Central memory CD8-positive, alpha-beta T cell (primary cell): ENCODE measurements at regions not wholly inside any gene's neighbourhood (a gene's known extent, or its start where the extent isn't known, plus 50 kb on each side); places are given as distances from the start of the nearest gene placed in this dataset.
"Not testable (repeated sequence)": the region's sequence is repeated elsewhere in the genome, so short reads cannot be mapped to it uniquely, and the experiment has no call there.

Experiments used
- ATAC-seq: fragments of 150-1000 bp; cut with Tn5 transposase; replicated peaks from 2 replicates; pipeline ENCODE4 v1.10.0; 2022; ENCODE audit warnings: mild to moderate bottlenecking, moderate FRiP score, moderate number of reproducible peaks; ENCODE audit not compliant: poor library complexity, severe bottlenecking; ENCODE audit errors: extremely low read depth
- DNase-seq, 2 donors: peaks; one replicate each; pipeline ENCODE4 v3.0.0; 2021; ENCODE audit warnings: low spot score in 2 of 2
- H3K27ac Mint-ChIP-seq: one replicate; pipeline ENCODE4 v1.8.0; 2022; ENCODE audit warnings: low read depth, mild to moderate bottlenecking, moderate library complexity, mixed read lengths
- H3K27me3 Mint-ChIP-seq: one replicate; pipeline ENCODE4 v1.8.0; 2022; ENCODE audit warnings: mixed read lengths
- H3K36me3 Mint-ChIP-seq: one replicate; pipeline ENCODE4 v1.8.0; 2022; ENCODE audit warnings: mild to moderate bottlenecking, moderate library complexity, mixed read lengths; ENCODE audit not compliant: insufficient read depth
- H3K4me1 Mint-ChIP-seq: one replicate; pipeline ENCODE4 v1.8.0; 2022; ENCODE audit warnings: mixed read lengths
- H3K4me3 Mint-ChIP-seq: one replicate; pipeline ENCODE4 v1.8.0; 2022; ENCODE audit warnings: mild to moderate bottlenecking, moderate library complexity, mixed read lengths
- H3K9me3 Mint-ChIP-seq: one replicate; pipeline ENCODE4 v1.8.0; 2022; ENCODE audit warnings: mixed read lengths

DNA sequence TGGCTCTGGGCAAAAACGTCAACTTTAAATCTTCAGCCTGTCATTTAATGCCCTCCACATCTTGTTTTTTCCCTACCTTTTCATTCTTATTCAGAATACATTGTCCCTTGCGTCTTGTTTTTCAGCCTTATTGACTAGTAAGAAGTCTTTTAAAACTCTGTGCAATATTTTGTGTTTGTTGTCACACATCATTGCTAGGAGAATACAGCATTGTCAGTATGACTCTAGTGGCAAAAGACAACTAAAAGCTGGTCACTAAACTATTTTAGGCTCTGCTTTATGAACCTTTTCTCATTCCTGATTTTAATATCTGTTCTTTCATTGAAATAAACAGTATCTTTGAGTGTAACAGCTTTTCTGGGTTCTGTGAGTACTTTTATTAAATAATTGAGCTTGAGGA, 447.8 kb upstream of the CCDC179 start:
- Mint-ChIP-seq H3K36me3 (no peaks in the 10 kb centered on the region), H3K4me1 (no peaks in the 10 kb centered on the region), H3K9me3 (peaks cover 31% of the 10 kb centered on the region), H3K4me3 (no peak overlapping the region), H3K27me3 (no peaks in the 10 kb centered on the region), H3K27ac (no peak overlapping the region)
- ATAC-seq (no peak), DNase-seq (no peak)

DNA sequence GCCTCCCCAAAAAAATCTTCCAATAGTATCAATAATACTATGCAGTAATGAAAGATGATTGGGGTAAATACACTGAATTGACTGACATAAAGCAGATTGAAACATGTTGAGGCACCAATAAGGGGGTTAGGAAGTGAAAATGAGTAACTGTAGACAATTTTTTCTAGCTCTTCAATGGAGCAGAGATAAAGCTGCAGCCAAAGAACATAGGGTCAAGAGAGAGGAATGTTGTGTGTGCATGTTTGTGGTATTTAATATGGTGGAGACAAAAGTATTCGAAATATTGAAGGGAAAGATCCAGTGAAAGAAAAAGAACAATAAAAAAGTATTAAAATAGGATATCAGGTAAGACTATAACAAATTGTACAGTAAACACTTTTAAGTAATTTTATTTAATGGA, 450.0 kb upstream of the CCDC179 start:
- H3K4me3 Mint-ChIP-seq, result no peak overlapping the region
- no peaks in the 10 kb centered on the region for H3K36me3 Mint-ChIP-seq
- DNase-seq (no peak), ATAC-seq (no peak)
- no peak overlapping the region for H3K27ac Mint-ChIP-seq
- H3K4me1 Mint-ChIP-seq, result no peaks in the 10 kb centered on the region
- H3K27me3 Mint-ChIP-seq, result no peaks in the 10 kb centered on the region
- peaks cover 26% of the 10 kb centered on the region for H3K9me3 Mint-ChIP-seq

DNA sequence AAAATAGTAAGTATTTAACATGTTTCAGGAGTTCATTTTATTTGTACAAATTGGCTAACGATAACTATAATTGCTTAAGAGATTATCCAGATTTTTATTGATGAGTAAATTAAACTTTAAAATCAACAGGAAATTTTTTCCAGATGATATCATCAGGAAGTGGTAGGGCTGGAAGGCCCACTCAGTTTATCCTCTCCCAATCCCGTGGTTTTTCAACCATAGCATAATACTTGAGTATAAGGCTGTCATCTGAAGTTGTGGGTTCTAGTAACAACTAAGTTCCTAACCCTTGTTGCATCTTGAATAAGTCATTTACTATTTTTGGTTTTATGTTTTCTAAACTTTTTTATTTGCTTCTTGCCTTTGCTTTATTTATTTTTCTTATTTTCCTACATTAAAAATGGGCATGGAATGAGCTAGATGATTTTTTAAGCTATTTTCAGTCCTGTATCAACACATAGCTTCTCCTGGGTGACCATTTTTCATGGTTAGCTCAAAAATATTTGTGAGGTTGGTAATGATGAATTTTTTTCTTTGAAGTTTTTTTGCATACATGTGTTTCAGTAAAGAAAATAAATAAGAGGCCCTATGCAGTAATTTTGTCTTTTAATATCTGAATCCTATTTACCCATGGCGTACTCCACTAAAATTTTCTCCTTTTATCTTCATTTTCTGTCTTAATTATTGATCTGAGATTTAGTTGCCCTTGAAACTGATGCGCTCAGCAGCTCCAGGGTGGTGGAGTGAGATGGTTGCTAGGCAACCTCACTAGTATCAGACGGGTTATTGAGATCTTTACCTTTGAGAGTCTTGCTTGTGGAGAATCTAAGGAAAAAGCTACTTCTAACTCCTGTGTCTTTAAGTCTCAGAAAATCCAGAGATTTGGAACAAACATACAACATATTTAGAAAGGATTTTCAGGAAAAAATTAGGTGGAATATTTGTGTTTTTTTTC, 452.0 kb upstream of the CCDC179 start:
- DNase-seq (no peak), ATAC-seq (no peak)
- Mint-ChIP-seq H3K27ac (no peak overlapping the region), H3K4me3 (no peak overlapping the region), H3K4me1 (no peaks in the 10 kb centered on the region), H3K36me3 (no peaks in the 10 kb centered on the region), H3K9me3 (peaks cover 26% of the 10 kb centered on the region), H3K27me3 (no peaks in the 10 kb centered on the region)

DNA sequence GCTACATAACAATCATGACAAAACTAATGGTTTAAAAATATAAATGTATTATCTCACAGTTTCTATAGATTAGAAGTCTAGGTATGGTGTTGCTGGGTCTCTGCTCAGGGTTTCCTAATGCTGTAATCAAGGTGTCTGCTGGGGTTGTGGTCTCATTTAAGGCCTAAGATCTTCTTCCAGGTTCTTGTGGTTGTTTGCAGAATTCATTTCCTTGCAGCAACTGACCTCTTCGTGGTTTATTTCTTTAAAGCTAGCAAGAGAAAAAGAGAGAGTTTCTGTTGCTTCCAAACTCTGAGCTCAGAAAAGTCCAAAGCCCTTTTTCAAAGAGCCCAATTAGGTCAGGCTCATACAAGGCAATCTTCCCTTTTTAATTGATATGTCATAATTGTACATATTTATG, 452.7 kb upstream of the CCDC179 start:
- Mint-ChIP-seq H3K4me1 (no peaks in the 10 kb centered on the region), H3K27ac (no peak overlapping the region), H3K4me3 (no peak overlapping the region), H3K27me3 (no peaks in the 10 kb centered on the region), H3K9me3 (peaks cover 26% of the 10 kb centered on the region), H3K36me3 (no peaks in the 10 kb centered on the region)
- ATAC-seq, result no peak
- no peak for DNase-seq

DNA sequence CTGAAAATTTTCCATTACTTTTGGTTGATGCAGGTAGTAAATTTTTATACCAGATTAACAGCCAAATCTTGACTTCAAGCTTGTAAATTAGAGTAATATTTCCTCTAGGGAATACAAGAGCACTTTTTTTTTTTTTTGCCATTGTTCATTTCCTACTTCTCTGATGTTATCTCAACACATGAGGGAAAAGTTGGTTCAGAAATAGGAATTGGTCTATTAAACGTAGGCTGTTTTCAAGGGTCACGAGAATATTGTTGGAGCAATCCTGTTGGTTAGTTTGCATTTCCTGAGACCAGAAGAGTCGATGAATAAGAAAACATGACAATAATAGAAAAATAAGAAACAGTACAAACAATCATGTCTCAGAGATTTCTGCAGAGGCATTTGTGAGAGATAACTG, 453.9 kb upstream of the CCDC179 start:
- Mint-ChIP-seq H3K27me3 (no peaks in the 10 kb centered on the region), H3K9me3 (peaks cover 18% of the 10 kb centered on the region), H3K27ac (no peak overlapping the region), H3K4me3 (no peak overlapping the region), H3K4me1 (no peaks in the 10 kb centered on the region), H3K36me3 (no peaks in the 10 kb centered on the region)
- ATAC-seq (no peak), DNase-seq (no peak)

DNA sequence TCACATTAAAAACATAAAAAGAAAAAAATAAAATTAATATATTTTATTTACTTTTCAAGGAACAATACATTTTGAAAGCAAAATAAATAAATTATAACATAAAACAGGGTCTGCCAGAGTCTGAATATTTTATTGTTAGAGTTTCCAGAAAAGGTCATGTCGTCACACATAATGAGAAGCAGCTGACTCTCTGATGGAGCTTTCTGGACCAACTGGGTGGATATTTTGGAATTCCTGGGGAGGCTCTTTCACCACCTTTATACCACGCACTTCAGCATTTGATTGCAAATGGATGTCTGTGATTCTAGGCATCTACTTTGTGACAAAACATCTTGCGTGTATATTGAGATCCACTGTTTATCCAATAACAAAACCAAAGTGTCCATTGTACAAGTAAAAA, 455.0 kb upstream of the CCDC179 start:
- no peaks in the 10 kb centered on the region for H3K27me3 Mint-ChIP-seq
- no peaks in the 10 kb centered on the region for H3K4me1 Mint-ChIP-seq
- peaks cover 13% of the 10 kb centered on the region for H3K9me3 Mint-ChIP-seq
- H3K36me3 Mint-ChIP-seq, result no peaks in the 10 kb centered on the region
- no peak overlapping the region for H3K27ac Mint-ChIP-seq
- ATAC-seq (no peak), DNase-seq (no peak)
- H3K4me3 Mint-ChIP-seq, result no peak overlapping the region

DNA sequence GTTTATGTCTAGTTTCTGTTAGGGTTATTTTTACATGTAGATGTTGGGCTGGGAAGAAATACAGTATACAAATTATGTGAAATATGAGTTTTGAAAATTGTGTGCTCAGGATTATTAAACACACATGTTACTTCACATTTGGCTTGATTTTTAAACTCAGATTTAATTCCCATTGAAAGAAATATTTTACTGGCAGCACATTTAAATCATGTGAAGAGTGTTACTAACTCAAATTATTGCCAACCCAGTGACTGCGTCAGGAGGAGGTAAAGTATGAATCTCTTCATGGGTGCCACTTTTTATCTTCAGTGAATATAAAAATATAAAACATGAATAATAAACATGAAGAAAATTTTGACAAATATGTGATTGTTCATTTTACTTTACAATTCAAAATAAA, 457.5 kb upstream of the CCDC179 start:
- no peak for ATAC-seq
- Mint-ChIP-seq H3K36me3 (no peaks in the 10 kb centered on the region), H3K27me3 (no peaks in the 10 kb centered on the region), H3K9me3 (peaks cover 20% of the 10 kb centered on the region), H3K4me1 (no peaks in the 10 kb centered on the region), H3K27ac (no peak overlapping the region), H3K4me3 (no peak overlapping the region)
- DNase-seq, result no peak

DNA sequence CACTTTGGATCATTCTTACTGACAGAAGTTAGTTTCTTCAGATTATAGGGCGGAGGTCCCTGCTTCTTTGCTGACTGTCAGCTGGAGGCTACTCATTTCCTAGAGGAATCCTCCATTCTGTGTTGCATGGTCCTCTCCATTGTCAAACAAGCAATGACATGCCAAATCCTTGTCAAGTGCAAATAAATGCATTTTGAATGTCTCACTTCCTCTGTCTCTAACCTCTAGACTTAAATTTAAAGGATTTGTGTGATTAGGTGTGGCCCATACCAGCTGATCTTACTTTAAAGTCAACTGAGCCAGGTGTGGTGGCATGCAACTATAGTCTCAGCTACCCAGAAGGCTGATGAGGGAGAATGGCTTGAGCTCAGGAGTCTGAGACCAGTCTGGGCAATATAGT, 458.4 kb upstream of the CCDC179 start:
- Mint-ChIP-seq H3K36me3 (no peaks in the 10 kb centered on the region), H3K4me3 (no peak overlapping the region), H3K4me1 (no peaks in the 10 kb centered on the region), H3K27me3 (no peaks in the 10 kb centered on the region), H3K27ac (no peak overlapping the region), H3K9me3 (peaks cover 16% of the 10 kb centered on the region)
- no peak for DNase-seq
- ATAC-seq, result no peak

DNA sequence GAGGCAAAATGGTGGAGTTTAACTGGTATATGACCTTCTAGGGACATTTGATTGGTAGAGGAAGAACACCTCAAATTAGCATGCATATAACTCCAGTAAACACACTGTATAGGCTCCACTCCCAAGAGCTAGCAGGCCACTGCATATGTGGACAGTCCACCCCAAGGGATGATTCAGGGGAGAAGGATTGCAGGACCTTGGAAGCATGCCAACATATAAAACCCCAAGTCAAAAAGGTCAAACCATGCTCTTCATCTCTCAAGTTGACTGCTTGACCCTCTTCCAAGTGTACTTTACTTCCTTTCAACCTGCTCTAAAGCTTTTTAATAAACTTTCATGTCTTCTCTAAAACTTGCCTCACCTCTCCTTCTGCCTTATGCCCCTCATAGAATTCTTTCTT, 459.9 kb upstream of the CCDC179 start:
- H3K4me3 Mint-ChIP-seq, result no peak overlapping the region
- peaks cover 19% of the 10 kb centered on the region for H3K9me3 Mint-ChIP-seq
- DNase-seq (no peak), ATAC-seq (no peak)
- no peaks in the 10 kb centered on the region for H3K36me3 Mint-ChIP-seq
- H3K4me1 Mint-ChIP-seq, result no peaks in the 10 kb centered on the region
- H3K27me3 Mint-ChIP-seq, result no peaks in the 10 kb centered on the region
- no peak overlapping the region for H3K27ac Mint-ChIP-seq

DNA sequence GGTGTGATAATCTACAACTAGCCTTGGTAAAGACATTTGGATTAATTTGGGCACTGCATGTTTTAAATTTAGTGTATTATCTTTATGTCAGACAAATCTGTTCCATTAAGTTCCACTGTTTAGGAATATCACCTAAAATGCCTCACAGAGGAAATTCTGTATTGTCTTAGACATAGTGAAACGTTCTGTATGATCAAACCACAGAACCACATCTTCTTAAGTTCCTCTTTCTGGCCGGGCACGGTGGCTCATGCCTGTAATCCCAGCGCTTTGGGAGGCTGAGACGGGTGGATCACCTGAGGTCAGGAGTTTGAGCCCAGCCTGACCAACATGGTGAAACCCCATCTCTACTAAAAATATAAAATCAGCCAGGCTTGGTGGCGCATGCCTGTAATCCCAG, 475.3 kb upstream of the CCDC179 start:
- not testable (repeated sequence) for H3K36me3 Mint-ChIP-seq, H3K27ac Mint-ChIP-seq, H3K4me3 Mint-ChIP-seq, H3K4me1 Mint-ChIP-seq, DNase-seq, ATAC-seq, H3K27me3 Mint-ChIP-seq
- H3K9me3 Mint-ChIP-seq, result peaks cover 19% of the 10 kb centered on the region

DNA sequence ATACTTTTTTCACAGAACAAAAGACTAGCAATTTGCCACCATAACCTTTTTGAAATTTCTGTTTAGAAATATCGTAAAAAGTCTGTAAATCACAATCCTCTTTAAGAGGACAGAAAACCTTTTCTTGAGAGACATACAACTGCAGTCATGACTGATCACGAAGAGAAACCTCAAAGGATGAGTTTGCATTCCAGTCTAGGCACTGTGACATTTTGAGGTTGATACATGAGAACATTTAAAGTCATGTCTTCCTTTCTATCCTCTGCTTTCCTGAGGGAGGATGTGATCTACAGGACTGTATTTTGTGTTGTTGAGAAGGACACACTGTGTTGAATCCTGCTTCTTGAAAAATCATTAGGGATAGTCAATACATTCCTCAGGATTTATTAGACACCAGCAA, 476.7 kb upstream of the CCDC179 start:
- ATAC-seq (no peak), DNase-seq (no peak)
- Mint-ChIP-seq H3K4me3 (no peak overlapping the region), H3K27ac (no peak overlapping the region), H3K36me3 (no peaks in the 10 kb centered on the region), H3K9me3 (peaks cover 14% of the 10 kb centered on the region), H3K4me1 (no peaks in the 10 kb centered on the region), H3K27me3 (no peaks in the 10 kb centered on the region)

DNA sequence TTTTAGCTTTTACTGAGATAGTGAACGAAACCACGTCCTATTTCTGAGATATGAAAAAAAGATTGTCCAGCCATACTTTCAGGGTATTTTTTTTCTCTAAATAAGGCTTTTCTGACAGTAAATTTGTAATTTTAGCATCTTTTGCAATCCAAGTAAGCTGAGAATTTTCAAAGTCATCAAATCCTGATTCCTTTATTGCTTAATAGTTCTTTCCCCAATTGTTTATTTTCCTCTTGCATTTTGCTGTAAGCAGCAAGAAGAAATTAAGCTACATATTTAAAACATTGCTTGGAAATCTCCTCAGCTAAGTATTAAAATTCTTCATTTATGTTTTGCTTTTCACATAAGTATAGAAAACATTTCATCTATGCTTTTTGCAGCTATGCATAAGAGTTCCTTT, 493.3 kb upstream of the CCDC179 start:
- Mint-ChIP-seq H3K27me3 (no peaks in the 10 kb centered on the region), H3K36me3 (no peaks in the 10 kb centered on the region), H3K4me3 (no peak overlapping the region), H3K4me1 (no peaks in the 10 kb centered on the region), H3K27ac (no peak overlapping the region), H3K9me3 (peaks cover 22% of the 10 kb centered on the region)
- no peak for DNase-seq
- no peak for ATAC-seq

DNA sequence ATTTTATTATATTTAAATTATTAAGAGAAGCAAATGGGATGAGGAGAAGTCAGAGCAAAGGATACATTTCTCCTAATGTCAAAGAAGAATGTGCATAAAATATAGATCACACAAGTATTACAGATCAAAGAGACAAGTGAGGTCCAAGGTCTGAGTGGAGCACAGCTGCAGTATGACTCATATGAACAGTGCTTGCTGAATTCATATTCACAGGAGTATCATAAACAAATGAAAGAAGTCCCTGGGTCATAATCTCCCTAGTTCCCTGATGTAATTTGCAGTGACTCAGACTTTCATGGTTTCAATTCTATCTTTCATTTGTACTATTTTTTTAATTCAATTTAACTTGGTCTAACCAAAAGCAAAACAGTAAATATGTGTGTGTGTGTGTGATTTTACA, 499.0 kb upstream of the CCDC179 start:
- DNase-seq (no peak), ATAC-seq (no peak)
- Mint-ChIP-seq H3K27me3 (no peaks in the 10 kb centered on the region), H3K27ac (no peak overlapping the region), H3K9me3 (peaks cover 43% of the 10 kb centered on the region), H3K4me3 (no peak overlapping the region), H3K4me1 (no peaks in the 10 kb centered on the region), H3K36me3 (no peaks in the 10 kb centered on the region)
